HuH-7 (cell line): ENCODE measurements at regions not wholly inside any gene's neighbourhood (a gene's known extent, or its start where the extent isn't known, plus 50 kb on each side); places are given as distances from the start of the nearest gene placed in this dataset.

Experiments
- DNase-seq: peaks from one replicate; pipeline ENCODE4 v3.0.0; 2011; ENCODE audit warnings: low spot score

DNA sequence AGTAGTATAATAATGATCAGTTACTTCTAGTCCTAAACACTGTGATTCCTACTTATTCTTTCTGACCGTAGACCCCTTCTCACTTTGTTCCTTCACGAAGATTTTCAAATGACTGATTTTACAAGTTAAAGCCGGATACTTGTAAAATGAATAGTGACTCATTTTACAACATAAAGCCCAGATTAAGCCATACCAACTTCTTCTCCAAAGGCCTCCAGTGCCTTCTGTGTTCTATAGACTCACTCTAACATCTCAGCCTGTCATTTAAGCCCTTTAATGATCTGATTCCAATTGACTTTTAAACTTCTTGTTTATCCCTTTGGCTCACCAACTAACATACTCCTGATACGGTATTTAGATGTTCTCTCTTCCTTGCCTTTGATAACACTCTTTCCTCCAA, 480.0 kb upstream of the HS3ST1 start:
- DNase-seq: no peak

DNA sequence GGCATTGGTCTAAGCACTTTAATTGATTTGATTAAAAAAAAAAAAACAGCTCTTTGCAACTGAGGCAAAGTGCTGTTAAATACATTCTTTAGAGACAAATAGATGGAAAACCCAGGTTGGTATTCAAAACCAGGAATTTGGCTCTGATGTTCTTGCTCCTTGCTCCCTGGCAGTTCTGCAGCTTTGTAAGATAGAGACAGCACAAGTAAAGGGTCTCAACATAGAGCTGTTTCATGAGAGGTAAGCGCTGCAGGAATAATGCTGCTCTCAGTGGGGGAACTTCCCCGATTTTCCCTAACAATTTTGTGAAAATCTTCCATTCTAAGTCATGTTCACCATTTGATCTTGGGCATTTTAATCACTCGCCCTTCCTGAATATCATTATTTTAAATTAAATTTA, 479.5 kb upstream of the HS3ST1 start:
- no peak for DNase-seq

DNA sequence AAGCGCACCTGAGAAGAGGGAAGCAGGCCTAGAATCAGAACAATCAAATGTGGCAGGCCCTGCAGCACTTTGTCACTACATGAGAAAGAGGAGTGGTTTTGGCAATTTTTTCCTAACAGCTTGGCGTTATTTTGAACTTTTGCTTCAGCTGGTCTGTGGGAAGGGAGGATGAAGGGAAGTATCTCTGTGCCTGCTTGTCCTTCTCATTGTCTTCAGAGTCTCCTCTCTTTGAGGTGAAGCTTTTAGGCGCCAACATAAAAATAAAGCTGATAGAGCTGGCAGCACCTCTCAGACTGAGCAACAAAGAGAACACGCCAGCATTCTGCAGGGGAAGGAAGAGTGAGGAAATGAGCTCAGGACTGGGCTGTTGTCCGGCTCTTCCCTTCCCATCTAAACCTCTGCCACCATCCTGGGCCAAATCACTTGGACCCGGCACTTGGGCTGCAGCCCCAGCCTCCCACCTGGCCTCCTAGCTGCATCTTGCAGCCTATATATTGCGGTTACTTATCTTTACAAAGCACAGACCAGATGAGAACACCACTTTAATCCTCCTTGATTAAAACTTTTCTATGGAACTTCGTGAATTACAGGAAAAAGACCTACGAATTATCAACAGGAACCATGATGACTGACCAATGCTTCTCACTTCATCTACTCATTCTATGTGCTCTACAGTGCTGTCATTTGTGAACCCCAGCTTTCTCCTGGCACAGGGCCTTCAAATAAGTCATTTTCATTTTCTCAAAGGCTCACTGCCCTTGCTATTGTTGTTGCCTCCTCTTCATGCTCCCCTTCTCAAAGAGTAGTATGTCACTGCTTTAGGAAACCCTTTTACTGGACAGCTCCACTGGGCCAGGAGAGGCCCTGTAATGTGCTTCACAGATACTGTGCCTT, 476.4 kb upstream of the HS3ST1 start:
- DNase-seq: no peak

DNA sequence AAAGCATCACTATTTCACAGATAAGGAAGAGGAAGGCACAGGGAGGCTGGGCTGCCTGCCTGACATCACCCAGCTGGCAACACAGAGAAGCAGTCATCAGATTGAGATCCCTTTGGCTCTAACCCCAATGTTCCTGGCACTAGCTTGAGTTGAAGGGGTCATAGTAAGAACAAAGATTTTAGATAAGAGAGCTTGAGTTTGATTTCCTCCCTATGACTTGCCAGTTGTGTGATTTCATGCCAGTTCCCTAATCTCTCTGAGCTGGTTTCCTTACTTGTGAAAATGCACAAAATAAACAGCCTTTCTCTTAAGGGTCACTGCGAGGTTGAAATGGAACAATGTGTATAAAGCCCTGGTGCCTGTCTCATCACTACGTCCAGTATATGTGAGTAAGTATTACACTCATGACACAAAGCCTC, 475.4 kb upstream of the HS3ST1 start:
- no peak for DNase-seq

DNA sequence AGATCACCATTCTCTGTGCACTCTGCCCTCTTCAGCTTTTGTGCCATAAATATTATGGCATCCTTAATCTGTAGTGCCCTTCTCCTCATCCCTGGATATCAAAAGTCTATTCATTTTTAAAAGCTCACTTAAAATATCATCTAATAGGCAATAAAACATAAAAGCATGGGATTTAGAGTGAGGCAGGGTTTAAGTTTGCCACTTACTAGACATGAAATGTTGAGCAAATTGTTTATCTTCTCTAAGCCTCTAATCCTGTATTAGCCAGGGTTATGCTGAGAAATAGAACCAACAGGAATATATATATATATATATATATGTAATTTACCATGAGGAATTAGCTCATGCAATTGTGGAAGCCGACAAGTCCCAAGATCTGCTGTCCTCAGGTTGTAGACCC, 472.4 kb upstream of the HS3ST1 start:
- no peak for DNase-seq

DNA sequence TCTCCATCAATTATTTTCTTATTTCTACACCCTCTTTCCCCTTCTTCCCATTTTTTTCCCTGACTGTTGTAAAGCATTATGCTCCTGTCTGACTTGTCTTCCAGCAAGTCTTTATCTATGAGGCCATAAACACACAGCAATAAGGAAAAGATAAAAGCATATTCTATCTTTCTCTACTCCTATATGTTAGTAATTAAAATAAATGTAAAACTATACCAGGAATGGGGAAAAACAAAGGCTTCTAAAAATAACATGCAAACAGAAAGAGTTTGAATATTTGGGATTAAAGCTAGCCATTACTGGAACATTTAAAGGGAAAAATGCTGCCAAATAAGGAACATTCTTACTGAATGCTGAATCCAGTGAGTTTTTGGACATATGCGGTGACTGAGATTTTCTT, 471.7 kb upstream of the HS3ST1 start:
- DNase-seq: no peak

DNA sequence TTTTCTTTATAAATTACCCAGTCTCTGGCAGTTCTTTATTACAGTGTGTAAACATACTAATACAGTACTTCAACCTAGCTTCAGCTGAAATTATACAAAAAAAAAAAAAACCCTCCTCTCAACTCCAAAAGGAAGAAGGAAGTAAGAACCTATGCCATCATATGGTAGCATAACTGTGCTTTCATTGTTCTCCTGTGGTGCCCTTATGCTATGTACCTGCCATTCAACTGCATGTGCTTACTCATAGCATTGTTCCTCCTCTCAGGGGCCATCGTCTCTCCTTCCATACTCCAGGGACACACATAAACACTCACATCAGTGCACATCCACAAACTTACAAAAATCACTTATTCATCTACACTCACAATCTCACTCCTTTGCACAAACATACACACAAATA, 470.1 kb upstream of the HS3ST1 start:
- DNase-seq: no peak

DNA sequence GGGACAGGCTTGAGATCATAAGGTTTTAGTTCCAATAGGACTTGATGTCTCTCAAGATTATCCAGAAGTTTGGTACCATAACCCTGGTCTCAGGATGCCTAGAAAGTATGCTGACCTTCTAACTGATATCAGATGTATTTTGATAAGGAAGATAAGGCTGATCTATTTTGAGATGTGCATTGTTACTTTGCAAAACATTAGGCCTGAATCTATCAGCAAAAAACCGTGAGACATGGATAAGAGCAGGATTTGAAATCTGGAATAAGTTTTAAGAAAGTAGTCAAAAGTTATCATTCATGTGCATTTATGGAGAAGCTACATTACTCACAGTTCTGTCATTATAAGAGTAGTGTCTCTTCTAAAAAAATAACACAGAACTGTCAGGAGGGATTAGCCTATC, 467.1 kb upstream of the HS3ST1 start:
- DNase-seq: no peak

DNA sequence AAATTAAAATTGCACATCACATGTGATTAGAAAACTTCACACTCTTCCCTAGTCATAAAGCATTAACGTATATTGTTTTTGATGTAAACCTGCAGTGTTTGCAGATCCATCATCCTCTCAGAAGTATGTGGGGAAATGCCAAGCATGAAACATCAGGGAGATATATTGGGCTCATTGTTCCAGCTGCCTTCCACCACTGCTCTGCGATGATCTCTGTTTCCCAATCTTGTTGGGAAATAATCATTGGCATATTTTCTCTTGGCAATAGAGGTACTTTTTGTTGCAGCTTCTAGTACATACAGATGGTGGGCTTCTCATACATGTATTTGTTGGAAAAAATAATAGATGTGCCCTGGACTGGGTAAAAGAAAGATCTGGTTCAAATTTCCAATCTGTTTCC, 466.3 kb upstream of the HS3ST1 start:
- DNase-seq: no peak

DNA sequence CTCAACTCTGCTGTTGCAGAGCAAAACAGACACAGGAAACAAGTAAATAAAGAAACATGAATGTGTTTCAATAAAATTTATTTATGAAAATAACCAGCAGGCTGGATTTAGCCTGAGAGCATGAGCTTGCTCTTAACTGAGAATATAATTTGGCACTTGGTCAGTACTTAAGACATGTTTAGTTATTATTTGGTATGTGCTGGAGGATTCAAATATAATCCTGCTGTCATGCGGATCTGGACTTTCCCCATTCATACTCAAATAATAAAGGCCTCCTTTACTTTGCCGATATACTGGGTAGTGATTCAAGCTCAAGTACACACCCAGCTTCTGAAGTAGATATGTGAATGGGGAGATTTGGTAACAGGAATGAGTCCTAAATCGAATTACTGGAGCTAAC, 465.5 kb upstream of the HS3ST1 start:
- no peak for DNase-seq

DNA sequence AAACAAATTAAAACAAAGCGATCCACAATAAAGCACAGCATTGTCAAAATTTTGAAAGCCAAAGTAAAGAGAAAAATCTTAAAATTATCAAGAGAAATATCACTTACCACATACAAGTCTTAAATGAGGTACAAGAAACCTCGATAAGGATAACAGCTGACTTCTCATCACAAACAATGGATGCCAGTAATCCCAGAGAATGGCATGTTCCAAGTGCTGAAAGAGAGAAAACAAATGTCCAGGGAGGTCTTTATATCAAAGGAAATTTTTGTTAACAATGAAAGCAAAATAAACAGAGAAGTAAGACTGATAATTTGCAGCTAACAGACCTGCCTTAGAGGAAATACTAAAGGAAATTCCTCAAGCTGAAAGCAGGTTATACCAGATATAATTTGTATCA, 460.4 kb upstream of the HS3ST1 start:
- no peak for DNase-seq

DNA sequence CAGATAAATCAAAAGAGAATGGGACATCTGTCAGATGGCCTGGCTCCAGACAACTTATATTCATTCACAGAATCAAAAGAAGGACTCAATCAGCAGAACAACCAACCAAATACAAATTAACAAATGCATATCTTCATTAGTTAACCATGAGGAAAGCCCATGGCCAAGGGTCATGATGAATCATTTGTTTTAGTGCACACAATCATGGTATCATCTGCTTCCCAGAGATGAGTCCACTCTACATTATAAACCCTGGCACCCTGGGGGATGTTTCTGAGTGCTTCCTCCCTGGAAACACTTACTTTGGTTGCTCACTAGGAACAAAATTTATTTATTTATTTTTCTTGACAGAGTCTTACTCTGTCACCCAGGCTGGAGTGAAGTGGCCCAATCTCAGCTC, 453.3 kb upstream of the HS3ST1 start:
- no peak for DNase-seq

DNA sequence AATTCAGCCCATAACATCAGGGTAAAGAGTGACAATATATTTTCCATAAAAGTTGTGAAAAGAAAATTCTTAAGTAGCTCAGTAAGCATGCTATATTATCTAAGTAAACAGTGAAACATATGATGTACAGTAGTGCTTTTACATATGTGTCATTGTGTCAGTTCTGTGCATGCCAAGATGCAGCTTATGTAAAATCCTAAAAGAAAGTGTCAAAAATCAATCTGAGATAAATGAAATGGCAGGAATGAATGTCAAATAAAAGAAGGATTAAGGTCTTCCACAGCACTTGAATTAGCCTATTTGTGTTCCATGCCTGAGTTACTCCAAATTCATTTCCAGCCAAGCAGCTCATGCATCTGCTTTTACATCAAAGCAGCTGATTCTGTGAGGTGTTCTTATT, 452.7 kb upstream of the HS3ST1 start:
- DNase-seq: no peak

DNA sequence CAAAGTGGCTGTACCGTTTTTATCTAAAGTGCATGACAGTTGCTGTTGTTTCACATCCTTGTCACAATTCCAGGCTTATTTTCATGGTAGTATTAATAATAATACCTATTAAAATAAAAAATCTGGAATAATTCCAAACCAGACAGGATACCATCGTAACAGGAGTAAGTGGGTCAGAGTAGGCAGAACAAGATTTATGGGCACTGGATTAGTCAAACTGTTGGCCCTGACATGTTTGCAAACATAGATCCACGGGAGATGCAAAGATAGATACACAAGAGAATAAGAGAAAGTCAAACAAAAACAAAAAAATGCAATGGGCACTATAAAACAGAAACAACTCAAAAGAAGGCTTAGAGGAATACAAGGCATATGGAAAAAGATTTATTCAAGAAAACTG, 449.5 kb upstream of the HS3ST1 start:
- DNase-seq: no peak

DNA sequence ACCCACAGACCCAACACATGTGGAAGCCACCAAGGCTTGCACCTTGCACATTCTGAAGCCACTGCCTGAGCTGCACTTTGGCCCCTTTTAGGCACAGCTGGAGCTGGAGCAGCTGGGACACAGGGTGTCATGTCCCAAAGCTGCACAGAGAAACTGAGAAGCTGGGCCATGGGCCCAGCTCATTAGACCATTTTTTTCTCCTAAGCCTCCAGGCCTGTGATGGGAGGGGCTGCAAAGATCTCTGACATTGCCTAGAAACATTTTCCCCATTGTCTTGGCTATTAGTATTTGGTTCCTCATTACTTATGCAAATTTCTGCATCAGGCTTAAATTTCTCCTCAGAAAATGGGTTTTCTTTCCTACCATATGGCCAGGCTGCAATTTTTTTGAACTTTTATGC, 447.4 kb upstream of the HS3ST1 start:
- no peak for DNase-seq

DNA sequence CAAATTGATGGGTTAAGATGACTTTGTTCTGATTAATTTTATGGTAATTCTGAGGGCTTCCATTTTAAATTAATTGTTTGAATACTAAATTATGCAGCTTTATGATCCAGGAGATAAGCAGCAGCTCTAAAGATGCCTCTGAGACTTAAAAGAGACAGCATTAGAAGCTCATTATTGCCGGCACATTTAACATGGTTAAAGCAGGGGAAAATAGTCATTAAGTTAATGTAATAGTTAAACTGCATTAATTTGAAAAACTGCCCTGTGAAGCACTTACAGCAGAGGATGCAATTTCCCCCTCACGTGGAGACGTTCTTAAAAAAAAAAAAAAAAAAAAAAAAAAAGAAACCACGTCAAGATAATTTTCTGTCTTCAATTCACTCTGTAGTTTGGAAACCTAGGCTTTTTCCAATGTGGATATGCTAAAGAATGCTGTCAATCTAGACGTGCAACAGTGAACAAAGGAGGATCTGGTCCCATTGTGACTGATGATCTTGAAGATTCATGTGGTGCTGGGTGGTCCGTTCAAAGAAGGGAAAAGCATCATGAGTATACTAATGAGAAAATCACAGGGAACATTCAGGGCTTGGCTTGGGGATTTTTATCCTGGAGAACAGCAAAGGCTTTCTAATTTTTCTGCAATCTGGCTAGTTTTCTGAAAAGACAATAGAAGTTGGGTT, 440.6 kb upstream of the HS3ST1 start:
- DNase-seq: no peak

DNA sequence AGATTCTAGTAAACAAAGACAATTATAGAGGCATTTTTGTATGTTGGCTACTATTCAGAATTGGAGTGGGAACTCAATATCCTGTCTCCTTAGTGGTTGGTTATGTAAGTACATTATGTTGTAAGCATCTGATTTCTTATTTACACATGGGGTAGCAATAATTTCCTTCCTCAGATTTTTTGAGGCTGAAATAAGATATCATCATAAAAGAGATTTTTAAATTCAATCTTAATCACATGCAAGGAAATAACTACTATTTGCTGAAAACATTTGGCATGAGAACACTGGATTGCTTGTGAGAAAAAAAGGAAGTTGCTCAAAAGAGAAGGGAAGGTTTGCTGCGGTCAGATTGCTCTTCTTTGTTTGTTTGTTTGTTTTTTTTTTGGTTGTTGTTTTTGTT, 437.7 kb upstream of the HS3ST1 start:
- no peak for DNase-seq

DNA sequence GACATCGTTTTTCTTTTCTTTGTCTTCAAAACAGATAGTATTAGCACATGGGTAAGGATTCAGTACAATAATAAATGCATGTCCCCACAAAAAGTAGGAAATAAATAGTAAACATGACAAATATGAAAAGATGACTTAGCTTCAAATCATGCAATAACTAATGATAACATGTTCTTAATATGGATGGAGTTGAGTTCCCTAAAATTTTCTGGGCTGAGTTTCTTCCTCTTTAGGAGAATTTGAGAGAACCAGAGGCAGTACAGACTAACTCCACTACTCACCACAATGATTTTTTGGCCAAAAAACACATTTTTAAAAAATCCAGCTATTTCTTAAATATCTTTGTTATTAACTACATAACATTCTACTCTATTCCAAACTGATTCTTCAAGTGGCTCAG, 432.3 kb upstream of the HS3ST1 start:
- DNase-seq: no peak

DNA sequence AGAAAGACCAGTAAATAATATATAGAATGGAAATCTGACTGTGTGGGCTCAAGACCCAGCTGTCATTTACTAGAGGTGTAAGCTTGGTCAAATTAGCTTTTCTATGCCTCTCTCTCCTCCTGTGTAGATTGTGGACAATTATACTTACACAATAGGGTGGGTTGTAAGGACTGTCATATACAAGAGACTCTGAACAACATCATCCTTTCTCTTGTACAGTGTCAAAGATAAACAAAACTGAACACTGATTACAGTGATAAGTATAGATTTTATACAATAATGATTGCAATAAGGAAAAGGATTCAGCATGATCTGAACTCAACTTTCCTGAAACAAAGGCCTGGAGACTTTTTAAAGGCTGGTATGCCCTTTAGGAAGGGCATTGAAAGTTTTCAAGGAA, 429.2 kb upstream of the HS3ST1 start:
- DNase-seq: no peak

DNA sequence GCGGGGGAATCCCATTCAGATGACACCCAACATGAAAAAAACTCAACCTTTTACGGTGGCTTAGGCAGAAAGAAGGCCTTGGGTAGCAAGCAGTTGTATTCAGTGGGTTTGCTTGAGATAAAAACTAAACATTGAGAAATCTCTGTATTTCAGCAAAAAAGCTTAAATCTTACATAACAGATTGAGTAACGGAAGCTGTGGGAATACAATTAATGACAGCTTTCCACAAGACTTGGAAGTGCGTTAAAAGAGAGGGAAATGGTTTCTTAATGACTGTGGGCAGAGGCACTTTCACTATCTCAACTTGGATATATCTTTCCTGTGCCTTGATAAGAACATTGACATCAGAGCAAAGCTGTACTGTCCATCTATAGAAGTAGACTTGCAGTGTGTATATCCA, 418.5 kb upstream of the HS3ST1 start:
- DNase-seq: no peak

DNA sequence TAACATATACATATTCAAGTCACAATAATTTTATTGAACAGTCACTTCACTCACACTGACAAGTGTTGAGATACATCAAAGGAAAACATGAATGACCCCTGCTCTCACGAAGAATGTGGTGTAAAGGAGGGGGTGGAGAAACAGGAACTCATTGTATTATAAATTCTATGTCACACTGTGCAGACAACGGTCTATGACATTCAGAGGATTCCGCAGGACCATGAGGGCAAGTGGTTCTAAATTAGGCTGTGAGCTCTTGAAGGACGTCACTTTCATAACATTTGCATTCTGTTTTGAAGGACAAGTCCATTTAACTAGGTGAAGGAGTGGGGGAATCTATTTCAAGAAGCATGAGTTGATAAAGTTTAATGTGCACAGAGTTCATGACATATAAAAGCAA, 415.2 kb upstream of the HS3ST1 start:
- no peak for DNase-seq

DNA sequence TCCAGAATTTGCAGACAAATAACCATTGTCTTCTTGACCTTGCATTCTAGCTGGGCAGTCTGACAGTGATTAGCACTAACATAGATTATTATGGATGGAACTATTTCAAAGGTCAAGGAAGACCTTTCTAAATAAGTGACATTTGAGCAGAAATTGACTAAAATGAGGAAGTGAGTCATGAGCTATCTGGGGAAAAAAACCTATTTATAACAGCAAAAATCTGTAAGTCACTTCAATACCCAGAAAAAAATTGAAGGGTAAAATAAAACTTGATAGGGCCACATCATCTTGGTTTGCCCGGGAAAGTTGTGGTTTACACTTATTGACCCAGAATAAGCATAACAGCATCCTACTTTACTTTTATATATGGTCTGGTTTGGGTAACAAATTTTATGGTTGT, 414.6 kb upstream of the HS3ST1 start:
- no peak for DNase-seq

DNA sequence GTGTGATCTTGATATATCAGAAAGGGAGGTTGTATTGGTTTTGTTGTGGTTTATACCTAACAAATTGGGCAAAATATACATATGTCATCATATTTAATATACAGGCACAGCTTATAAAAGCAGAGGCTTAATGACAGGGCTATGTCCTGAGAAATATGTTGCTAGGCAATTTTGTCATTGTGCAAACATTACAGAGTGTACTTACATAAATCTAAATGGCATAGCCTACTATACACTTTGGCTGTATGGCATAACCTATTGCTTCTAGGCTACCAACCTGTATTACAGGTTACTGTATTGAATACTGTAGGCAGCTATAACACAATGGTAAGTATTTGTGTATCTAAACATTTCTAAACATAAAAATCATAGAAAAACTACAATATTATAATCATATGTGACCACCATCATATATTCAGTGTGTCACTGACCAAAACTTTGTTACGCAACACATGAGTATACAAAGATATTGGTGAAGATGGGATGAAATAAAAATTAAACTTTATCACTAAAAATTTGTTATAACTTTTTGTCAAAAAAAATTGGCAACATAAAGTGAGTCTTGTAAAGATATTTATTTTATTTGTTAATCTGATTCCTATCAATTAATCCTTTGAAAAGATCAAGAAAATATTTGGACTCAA, 414.0 kb upstream of the HS3ST1 start:
- DNase-seq: no peak
